HEK293T (cell line): ENCODE measurements at regions not wholly inside any gene's neighbourhood (a gene's known extent, or its start where the extent isn't known, plus 50 kb on each side); places are given as distances from the start of the nearest gene placed in this dataset.

Experiments used
- BHLHE40 ChIP-seq: fragments of 450-650 bp; IDR thresholded peaks from 2 replicates; pipeline ENCODE4 v1.6.1; 2016; ENCODE audit warnings: mild to moderate bottlenecking, moderate library complexity, borderline replicate concordance
- CTBP1 ChIP-seq: fragments of 450-650 bp; IDR thresholded peaks from 2 replicates; pipeline ENCODE4 v1.6.1; 2016; ENCODE audit warnings: borderline replicate concordance
- FOXK2 ChIP-seq: fragments of 450-650 bp; IDR thresholded peaks from 2 replicates; pipeline ENCODE4 v1.6.1; 2016; ENCODE audit warnings: mild to moderate bottlenecking
- FOXM1 ChIP-seq: fragments of 450-650 bp; IDR thresholded peaks from 2 replicates; pipeline ENCODE4 v1.6.1; 2017; ENCODE audit warnings: mild to moderate bottlenecking, borderline replicate concordance

- TF ChIP-seq FOXK2, result no peak
- TF ChIP-seq CTBP1, result no peak
- TF ChIP-seq FOXM1, result no peak
- TF ChIP-seq BHLHE40, result no peak
Observed at GRCh38 chr16:85309656-85310587, 197.7 kb upstream of the CIBAR2 start.
